ENCODE measurements at regions not wholly inside any gene's neighbourhood (a gene's known extent, or its start where the extent isn't known, plus 50 kb on each side); places are given as distances from the start of the nearest gene placed in this dataset.
"Not testable (repeated sequence)": the region's sequence is repeated elsewhere in the genome, so short reads cannot be mapped to it uniquely, and the experiment has no call there.

DNA sequence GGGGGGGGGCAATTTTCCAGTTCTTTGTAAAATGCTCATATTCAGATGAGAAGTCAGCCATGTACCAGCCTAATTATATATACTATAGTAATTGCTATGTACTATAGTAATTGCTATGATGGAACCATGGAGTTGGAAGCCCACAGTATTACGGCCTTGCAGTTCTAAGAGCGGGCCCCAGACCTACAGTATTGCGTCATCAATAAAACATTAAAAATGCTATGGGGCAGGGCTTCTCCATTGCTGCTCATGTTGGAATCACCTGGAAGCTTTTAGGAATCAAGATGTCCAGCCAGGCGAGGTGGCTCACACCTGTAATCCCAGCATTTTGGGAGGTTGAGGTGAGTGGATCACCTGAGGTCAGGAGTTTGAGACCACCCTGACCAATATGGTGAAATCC is 443.7 kb upstream of the GRM7 start:
- Histone ChIP-seq H3K9me3 (no peaks in the 10 kb centered on the region), H3K27ac (no peak overlapping the region), H3K27me3 (no peaks in the 10 kb centered on the region), H3K4me1 (no peaks in the 10 kb centered on the region), H3K4me3 (replicated peaks in 1 of 3) (no peak overlapping the region), H3K36me3 (no peaks in the 10 kb centered on the region)
- intact Hi-C loops (cut with DNase I), result no loop called here
- no peak for TF ChIP-seq POLR2A (IDR thresholded peaks at IDR 0.05)
- TF ChIP-seq, protein P1, sequence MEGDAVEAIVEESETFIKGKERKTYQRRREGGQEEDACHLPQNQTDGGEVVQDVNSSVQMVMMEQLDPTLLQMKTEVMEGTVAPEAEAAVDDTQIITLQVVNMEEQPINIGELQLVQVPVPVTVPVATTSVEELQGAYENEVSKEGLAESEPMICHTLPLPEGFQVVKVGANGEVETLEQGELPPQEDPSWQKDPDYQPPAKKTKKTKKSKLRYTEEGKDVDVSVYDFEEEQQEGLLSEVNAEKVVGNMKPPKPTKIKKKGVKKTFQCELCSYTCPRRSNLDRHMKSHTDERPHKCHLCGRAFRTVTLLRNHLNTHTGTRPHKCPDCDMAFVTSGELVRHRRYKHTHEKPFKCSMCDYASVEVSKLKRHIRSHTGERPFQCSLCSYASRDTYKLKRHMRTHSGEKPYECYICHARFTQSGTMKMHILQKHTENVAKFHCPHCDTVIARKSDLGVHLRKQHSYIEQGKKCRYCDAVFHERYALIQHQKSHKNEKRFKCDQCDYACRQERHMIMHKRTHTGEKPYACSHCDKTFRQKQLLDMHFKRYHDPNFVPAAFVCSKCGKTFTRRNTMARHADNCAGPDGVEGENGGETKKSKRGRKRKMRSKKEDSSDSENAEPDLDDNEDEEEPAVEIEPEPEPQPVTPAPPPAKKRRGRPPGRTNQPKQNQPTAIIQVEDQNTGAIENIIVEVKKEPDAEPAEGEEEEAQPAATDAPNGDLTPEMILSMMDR (IDR thresholded peaks at IDR 0.05), result no peak
- WGBS, 2 donors, result 82% methylated on average over 4 of the region's 4 CpGs
- DNase-seq, result no peak

DNA sequence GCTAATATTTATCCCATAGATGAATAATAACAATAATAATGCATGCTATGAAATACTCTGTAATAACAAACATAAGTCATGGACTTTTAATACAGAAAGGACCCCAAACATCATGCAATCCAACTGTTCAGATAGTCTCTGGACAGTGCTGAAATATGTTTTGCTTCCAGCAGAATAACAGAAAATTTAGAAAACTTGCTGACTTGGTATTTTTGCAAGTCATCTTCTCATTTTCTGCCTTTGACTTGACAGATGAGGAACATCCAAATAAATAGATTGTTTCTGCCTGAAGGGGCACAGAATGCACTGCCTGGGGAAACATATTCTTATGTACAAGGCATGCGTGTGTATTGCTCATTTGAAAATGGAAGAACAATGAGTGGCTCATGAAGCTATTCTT is 442.4 kb upstream of the GRM7 start:
- intact Hi-C loops (cut with DNase I), result no loop called here
- Histone ChIP-seq H3K27ac (no peak overlapping the region), H3K4me1 (no peaks in the 10 kb centered on the region), H3K4me3 (replicated peaks in 1 of 3) (no peak overlapping the region), H3K9me3 (no peaks in the 10 kb centered on the region), H3K27me3 (no peaks in the 10 kb centered on the region), H3K36me3 (no peaks in the 10 kb centered on the region)
- 97 to 98% methylated on average over 1 of the region's 1 CpG for WGBS, 2 donors
- no peak for TF ChIP-seq POLR2A (IDR thresholded peaks at IDR 0.05)
- TF ChIP-seq, protein P1 (IDR thresholded peaks at IDR 0.05), result no peak
- no peak for DNase-seq

DNA sequence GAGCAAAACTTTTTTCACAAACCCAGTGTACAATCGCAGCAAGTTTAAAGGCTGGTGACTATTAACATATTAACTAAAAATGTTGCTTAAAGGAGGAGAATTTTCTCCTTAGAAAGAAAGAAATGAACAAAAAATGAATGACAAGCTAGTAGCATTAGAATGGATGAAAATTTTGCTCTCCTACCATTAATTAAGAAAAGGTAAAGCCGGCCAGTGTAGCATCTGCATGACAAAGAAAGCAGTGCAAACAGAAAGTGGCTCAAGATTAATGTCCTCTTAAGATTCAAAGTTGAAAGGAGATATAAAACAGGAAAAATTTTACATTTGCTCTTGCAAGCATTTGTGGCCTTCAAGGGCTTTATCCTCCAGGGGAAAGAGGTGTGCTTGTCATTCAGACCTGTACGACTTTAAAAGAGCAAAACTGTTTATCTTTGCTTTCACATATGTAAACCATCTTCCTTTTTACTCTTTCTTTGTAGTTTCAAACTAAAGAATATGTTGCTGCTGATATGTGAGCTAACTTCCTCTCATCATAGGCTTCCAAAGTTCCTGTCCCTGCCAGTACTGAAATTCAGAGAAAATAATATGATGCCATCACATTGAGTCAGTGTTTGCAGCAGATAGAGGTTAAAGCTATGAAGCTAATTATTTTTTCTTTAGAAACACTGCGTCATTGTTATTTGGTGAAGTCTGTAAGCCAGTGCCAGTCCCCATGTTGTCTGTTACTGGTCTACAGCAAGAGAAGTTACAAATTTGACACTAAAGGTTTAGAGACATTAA is 439.1 kb upstream of the GRM7 start:
- intact Hi-C loops (cut with DNase I), result no loop called here
- no peak for DNase-seq
- Histone ChIP-seq H3K27me3 (no peaks in the 10 kb centered on the region), H3K9me3 (no peaks in the 10 kb centered on the region), H3K4me3 (replicated peaks in 1 of 3) (no peak overlapping the region), H3K4me1 (no peaks in the 10 kb centered on the region), H3K36me3 (no peaks in the 10 kb centered on the region), H3K27ac (no peak overlapping the region)
- whole genome bisulfite sequencing, 2 donors, result 64 to 67% methylated on average over 4 of the region's 4 CpGs
- no peak for TF ChIP-seq POLR2A (IDR thresholded peaks at IDR 0.05)
- TF ChIP-seq, protein P1 (IDR thresholded peaks at IDR 0.05), result no peak

DNA sequence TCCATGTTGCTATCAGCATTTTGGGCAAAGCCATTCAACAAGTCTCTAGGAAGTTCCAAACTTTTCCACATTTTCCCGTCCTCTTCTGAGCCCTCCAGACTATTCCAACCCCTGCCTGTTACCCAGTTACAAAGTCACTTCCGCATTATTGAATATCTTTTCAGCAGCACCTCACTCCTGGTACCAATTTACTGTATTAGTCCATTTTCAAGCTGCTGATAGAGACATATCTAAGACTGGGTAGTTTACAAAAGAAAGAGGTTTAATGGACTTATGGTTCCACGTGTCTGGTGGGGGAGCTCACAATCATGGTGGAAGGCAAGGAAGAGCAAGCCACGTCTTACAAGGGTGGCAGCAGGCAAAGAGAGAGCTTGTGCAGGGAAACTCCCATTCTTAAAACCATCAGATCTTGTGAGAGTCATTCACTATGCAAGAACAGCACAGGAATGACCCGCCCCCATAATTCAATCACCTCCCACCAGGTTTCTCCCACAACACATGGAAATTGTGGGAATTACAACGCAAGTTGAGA is 435.6 kb upstream of the GRM7 start:
- 88 to 89% methylated on average over 6 of the region's 6 CpGs for WGBS, 2 donors

DNA sequence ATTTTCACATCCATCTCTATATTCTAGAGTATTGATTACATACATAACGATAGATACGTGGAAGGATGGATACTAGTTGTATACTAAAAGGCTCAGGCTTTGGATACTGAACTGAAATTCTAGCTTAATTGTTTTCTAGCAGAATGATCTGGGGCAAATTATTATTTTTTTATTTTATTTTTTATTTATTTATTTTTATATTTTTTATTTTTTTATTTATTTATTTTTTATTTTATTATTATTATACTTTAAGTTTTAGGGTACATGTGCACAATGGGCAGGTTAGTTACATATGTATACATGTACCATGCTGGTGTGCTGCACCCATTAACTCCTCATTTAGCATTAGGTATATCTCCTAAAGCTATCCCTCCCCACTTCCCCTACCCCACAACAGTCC is 432.6 kb upstream of the GRM7 start:
- H3K36me3 ChIP-seq; H3K27me3 ChIP-seq; H3K4me1 ChIP-seq; H3K9me3 ChIP-seq; DNase-seq; H3K27ac ChIP-seq; H3K4me3 ChIP-seq (replicated peaks in 1 of 3); intact Hi-C loops (cut with DNase I): not testable (repeated sequence)
- WGBS, 2 donors, result 96 to 98% methylated on average over 2 of the region's 2 CpGs

More for the DNA sequence above, 435.6 kb upstream of the GRM7 start:
- DNase-seq, result no peak
- Histone ChIP-seq H3K4me3 (replicated peaks in 1 of 3) (no peak overlapping the region), H3K4me1 (no peaks in the 10 kb centered on the region), H3K27ac (no peak overlapping the region), H3K27me3 (no peaks in the 10 kb centered on the region), H3K9me3 (no peaks in the 10 kb centered on the region), H3K36me3 (no peaks in the 10 kb centered on the region)
- TF ChIP-seq POLR2A (IDR thresholded peaks at IDR 0.05), result no peak
- TF ChIP-seq, protein P1 (IDR thresholded peaks at IDR 0.05), result no peak
- intact Hi-C loops (cut with DNase I), result no loop called here
